Activated T-cell treated with anti-CD3 and anti-CD28 coated beads, Interleukin-2, amount 50 U/mL, for 72 hours (primary cell): ENCODE measurements at regions not wholly inside any gene's neighbourhood (a gene's known extent, or its start where the extent isn't known, plus 50 kb on each side); places are given as distances from the start of the nearest gene placed in this dataset.
"Not testable (repeated sequence)": the region's sequence is repeated elsewhere in the genome, so short reads cannot be mapped to it uniquely, and the experiment has no call there.

Experiments
- ATAC-seq, 2 donors: fragments of 150-1000 bp; cut with Tn5 transposase; replicated peaks in 1 of 2; 2 replicates each; pipeline ENCODE4 v1.10.0; 2021; ENCODE audit warnings: moderate library complexity in 2 of 2, mild to moderate bottlenecking in 1 of 2
- DNase-seq, 2 donors: peaks; one replicate each; pipeline ENCODE4 v3.0.0; 2021 to 2022; ENCODE audit warnings: mixed read lengths in 1 of 2
- H3K27ac Mint-ChIP-seq: one replicate; pipeline ENCODE4 v1.8.0; 2022; ENCODE audit warnings: mild to moderate bottlenecking, moderate library complexity, mixed read lengths
- H3K27me3 Mint-ChIP-seq: one replicate; pipeline ENCODE4 v1.8.0; 2022; ENCODE audit warnings: low read depth, mixed read lengths
- H3K36me3 Mint-ChIP-seq, 2 donors: one replicate each; pipeline ENCODE4 v1.8.0; 2022; ENCODE audit warnings: mixed read lengths in 2 of 2, mild to moderate bottlenecking in 1 of 2; ENCODE audit not compliant: insufficient read depth in 2 of 2
- H3K4me1 Mint-ChIP-seq: one replicate; pipeline ENCODE4 v1.8.0; 2022; ENCODE audit warnings: low read depth, mixed read lengths
- H3K4me3 Mint-ChIP-seq, 2 donors: one replicate each; pipeline ENCODE4 v1.8.0; 2022; ENCODE audit warnings: mild to moderate bottlenecking in 2 of 2, mixed read lengths in 2 of 2, moderate library complexity in 2 of 2
- H3K9me3 Mint-ChIP-seq, 2 donors: one replicate each; pipeline ENCODE4 v1.8.0; 2022; ENCODE audit warnings: mixed read lengths in 2 of 2

GRCh38 chr9:41646246-41646645 lies 457.1 kb upstream of the ZNG1F start:
- H3K36me3 Mint-ChIP-seq, ATAC-seq, H3K4me1 Mint-ChIP-seq, DNase-seq, H3K9me3 Mint-ChIP-seq, H3K27me3 Mint-ChIP-seq, H3K4me3 Mint-ChIP-seq, H3K27ac Mint-ChIP-seq: not testable (repeated sequence)

- not testable (repeated sequence) for H3K27ac Mint-ChIP-seq, H3K9me3 Mint-ChIP-seq, H3K27me3 Mint-ChIP-seq, H3K4me1 Mint-ChIP-seq, H3K36me3 Mint-ChIP-seq
- DNase-seq: peak; percentile 56 to 59
- peak overlapping the region; percentile 57 to 72 for H3K4me3 Mint-ChIP-seq
- ATAC-seq: peak; percentile 88 to 94
Measured at GRCh38 chr9:41643571-41644279, 454.6 kb upstream of the ZNG1F start.

DNA sequence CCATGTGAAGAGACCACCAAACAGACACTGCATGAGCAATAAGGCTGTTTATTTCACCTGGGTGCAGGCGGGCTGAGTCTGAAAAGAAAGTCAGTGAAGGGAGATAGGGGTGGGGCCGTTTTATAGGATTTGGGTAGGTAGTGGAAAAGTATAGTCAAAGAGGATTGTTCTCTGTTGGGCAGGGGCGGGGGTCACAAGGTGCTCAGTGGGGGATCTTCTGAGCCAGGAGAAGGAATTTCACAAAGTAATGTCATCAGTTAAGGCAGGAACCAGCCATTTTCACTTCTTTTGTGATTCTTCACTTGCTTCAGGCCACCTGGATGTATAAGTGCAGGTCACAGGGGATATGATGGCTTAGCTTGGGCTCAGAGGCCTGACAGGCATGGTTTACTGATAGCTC lies 444.6 kb upstream of the ZNG1F start:
- H3K9me3 Mint-ChIP-seq, DNase-seq, H3K4me3 Mint-ChIP-seq, H3K4me1 Mint-ChIP-seq, H3K27me3 Mint-ChIP-seq, H3K27ac Mint-ChIP-seq, H3K36me3 Mint-ChIP-seq, ATAC-seq: not testable (repeated sequence)

- not testable (repeated sequence) for H3K9me3 Mint-ChIP-seq, ATAC-seq, H3K27ac Mint-ChIP-seq, DNase-seq, H3K27me3 Mint-ChIP-seq, H3K4me3 Mint-ChIP-seq, H3K4me1 Mint-ChIP-seq, H3K36me3 Mint-ChIP-seq
Measured at GRCh38 chr9:41623666-41624065, 434.5 kb upstream of the ZNG1F start.

DNA sequence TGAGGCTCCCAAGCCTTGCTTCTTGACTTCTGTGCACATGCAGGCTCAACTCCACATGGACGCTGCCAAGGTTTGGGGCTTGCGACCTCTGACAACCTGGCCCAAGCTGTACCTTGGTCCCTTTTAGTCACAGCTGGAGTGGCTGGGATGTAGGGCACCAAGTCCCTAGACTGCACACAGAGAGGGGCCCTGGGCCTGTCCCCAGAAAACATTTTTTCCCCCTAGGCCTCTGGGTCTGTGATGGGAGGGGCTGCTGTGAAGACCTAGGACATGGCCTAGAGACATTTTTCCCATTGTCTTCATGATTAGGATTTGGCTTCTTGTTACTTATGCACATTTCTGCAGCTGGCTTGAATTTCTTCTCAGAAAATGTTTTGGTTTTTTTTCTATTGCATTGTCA lies 430.1 kb upstream of the ZNG1F start:
- H3K27ac Mint-ChIP-seq, H3K4me3 Mint-ChIP-seq, H3K4me1 Mint-ChIP-seq, H3K27me3 Mint-ChIP-seq, H3K36me3 Mint-ChIP-seq, ATAC-seq, H3K9me3 Mint-ChIP-seq, DNase-seq: not testable (repeated sequence)

GRCh38 chr9:41606961-41607547 lies 417.9 kb upstream of the ZNG1F start:
- H3K4me3 Mint-ChIP-seq, H3K27ac Mint-ChIP-seq, H3K36me3 Mint-ChIP-seq, DNase-seq, H3K9me3 Mint-ChIP-seq, H3K4me1 Mint-ChIP-seq, ATAC-seq, H3K27me3 Mint-ChIP-seq: not testable (repeated sequence)

DNA sequence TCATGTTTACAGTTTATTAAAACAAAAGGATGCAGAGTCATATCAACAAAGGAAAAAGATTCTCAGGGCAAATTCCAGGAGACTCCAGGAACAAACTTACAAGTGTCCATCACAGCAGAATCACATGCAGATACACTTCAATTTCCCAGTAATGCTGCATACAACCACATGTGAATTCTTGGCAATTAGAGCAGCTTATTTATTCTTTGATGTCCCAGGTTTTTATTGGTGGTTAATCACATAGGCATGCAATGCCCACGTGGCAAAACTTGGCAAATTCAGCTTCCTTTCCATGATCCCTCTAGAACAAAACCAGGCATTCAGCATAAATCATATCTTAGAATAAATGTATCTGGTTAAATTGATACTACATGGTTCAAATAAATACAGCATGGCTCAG lies 376.5 kb upstream of the ZNG1F start:
- not testable (repeated sequence) for H3K36me3 Mint-ChIP-seq, ATAC-seq, DNase-seq, H3K27me3 Mint-ChIP-seq, H3K9me3 Mint-ChIP-seq, H3K4me3 Mint-ChIP-seq, H3K27ac Mint-ChIP-seq, H3K4me1 Mint-ChIP-seq
